ENCODE measurements at regions not wholly inside any gene's neighbourhood (a gene's known extent, or its start where the extent isn't known, plus 50 kb on each side); places are given as distances from the start of the nearest gene placed in this dataset.

- no peak for TF ChIP-seq RCOR1 (IDR thresholded peaks at IDR 0.05; ENCODE audit: low read length)
- TF ChIP-seq MAX (IDR thresholded peaks at IDR 0.05; ENCODE audit: low read depth) = no peak
- TF ChIP-seq EZH2phosphoT487 (IDR thresholded peaks at IDR 0.05; ENCODE audit: borderline replicate concordance, low read depth) = no peak
- TF ChIP-seq REST (IDR thresholded peaks at IDR 0.05; ENCODE audit: low read depth, low read length) = no peak
- no peak for TF ChIP-seq MXI1 (IDR thresholded peaks at IDR 0.05; ENCODE audit: low read depth, low read length)
- TF ChIP-seq CTCF (IDR thresholded peaks at IDR 0.05) = no peak
- TF ChIP-seq GATA2 (CRISPR knock-in tag; IDR thresholded peaks at IDR 0.05) = no peak
- TF ChIP-seq USF2 (IDR thresholded peaks at IDR 0.05; ENCODE audit: borderline replicate concordance, low read depth, low read length) = no peak
- no peak for TF ChIP-seq RAD21 (IDR thresholded peaks at IDR 0.05; ENCODE audit: low read length)
- TF ChIP-seq RXRA (IDR thresholded peaks at IDR 0.05; ENCODE audit: borderline replicate concordance, low read depth) = no peak
- no peak for TF ChIP-seq YY1 (IDR thresholded peaks at IDR 0.05; ENCODE audit: low read depth)
- no peak for TF ChIP-seq ZBTB33 (IDR thresholded peaks at IDR 0.05; ENCODE audit: borderline replicate concordance, low read depth)
- TF ChIP-seq EP300 (IDR thresholded peaks at IDR 0.05; ENCODE audit: borderline replicate concordance in 1 of 2, low read depth in 1 of 2, low read length in 1 of 2) = no peak
Observed at GRCh38 chr14:58994130-58994529, 194.3 kb upstream of the DAAM1 start.
